ENCODE measurements at regions not wholly inside any gene's neighbourhood (a gene's known extent, or its start where the extent isn't known, plus 50 kb on each side); places are given as distances from the start of the nearest gene placed in this dataset.

GRCh38 chr6:152896923-152897322, 85.9 kb downstream of the FBXO5 start:
- no peak for TF ChIP-seq CTCF (conservative IDR thresholded peaks at IDR 0.05; ENCODE audit: low read length)
- TF ChIP-seq EZH2phosphoT487 (IDR thresholded peaks at IDR 0.05; ENCODE audit: borderline replicate concordance, low read depth, low read length), result no peak
